COR-L47 (cell line): ENCODE measurements at regions not wholly inside any gene's neighbourhood (a gene's known extent, or its start where the extent isn't known, plus 50 kb on each side); places are given as distances from the start of the nearest gene placed in this dataset.
A peak's percentile ranks its signal among the peaks of the same experiment; 100 is the strongest.
"Not testable (repeated sequence)": the region's sequence is repeated elsewhere in the genome, so short reads cannot be mapped to it uniquely, and the experiment has no call there.

ENCODE experiments used
- DNase-seq: peaks from one replicate; lab custom pipeline; 2025; lab: John Stamatoyannopoulos, UW

- peak; percentile 4 for DNase-seq
These were observed 120.2 kb upstream of the TMEM229A start for GRCh38 chr7:124152859-124153692.

GRCh38 chr7:124137664-124138063, 104.8 kb upstream of the TMEM229A start:
- no peak for DNase-seq

DNA sequence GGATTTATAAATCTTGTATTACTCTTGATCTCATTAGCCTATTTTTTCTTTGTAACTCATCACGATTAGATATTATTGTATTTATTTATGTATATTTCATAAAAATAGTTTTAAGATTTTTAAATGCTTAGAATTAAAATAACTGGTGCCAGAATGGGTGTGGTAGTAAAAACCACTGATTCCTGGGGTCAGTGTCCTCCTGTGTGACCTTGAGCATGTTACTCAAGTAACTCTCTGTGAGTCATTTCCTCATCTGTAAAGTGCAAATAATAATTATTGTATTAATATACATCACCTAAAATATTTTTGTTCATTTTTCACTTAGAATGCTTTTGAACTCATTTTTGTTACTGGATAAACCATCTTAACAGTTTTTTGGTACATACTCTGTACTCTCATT, 91.3 kb upstream of the TMEM229A start:
- DNase-seq: no peak

DNA sequence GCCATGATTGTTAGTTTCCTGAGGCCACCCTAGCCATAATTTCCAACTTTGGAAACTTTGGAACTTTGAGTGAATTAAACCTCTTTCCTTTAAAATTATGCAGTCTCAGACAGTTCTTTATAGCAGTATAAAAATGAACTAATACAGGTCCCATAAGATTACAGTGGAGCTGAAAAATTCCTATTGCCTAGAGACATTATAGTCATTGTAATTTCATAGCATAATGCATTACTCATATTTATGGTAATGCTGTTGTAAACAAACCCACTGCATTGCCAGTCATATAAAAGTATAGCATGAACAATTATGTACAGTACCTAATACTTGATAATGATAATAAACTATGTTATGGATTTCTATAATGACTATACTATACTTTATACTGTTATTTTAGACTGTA, 88.0 kb upstream of the TMEM229A start:
- DNase-seq: no peak

DNA sequence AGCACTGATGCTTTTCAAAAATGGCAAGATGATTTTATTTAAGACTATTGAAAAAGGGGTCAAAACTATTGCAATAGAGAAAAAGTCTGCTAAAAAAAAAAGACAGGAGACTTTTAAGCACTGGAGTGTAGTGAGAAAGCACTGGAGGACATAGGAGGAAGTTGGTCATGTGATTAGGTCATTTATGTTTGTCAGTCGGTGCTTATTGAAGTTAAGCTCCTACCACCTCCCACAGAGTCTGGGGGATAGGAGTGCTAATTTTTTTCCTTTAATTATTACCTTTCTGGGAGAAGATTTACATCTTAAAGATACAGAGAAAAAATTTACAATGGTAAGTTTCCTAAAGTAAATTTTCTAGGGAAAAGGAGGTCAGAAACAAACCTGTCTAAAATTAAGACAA, 80.2 kb upstream of the TMEM229A start:
- DNase-seq: no peak

DNA sequence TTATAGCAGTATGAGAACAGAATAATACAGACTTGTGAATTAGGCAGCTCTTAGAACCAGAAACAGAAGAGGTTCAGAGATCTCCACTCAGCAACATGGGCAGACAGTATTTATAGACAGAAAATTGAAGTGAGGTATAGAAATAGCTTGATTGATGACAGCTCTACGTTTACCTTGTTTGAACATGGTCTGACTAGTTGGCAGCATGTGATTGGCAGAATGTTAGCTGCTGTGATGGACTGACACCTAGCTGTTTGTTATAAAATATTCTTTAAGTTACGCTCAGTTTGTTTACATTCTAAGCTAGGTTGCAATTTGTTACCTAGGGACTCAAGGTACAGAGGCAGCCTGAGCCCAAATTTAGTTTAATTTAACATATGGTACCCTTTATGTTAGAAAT, 73.7 kb upstream of the TMEM229A start:
- DNase-seq: no peak

DNA sequence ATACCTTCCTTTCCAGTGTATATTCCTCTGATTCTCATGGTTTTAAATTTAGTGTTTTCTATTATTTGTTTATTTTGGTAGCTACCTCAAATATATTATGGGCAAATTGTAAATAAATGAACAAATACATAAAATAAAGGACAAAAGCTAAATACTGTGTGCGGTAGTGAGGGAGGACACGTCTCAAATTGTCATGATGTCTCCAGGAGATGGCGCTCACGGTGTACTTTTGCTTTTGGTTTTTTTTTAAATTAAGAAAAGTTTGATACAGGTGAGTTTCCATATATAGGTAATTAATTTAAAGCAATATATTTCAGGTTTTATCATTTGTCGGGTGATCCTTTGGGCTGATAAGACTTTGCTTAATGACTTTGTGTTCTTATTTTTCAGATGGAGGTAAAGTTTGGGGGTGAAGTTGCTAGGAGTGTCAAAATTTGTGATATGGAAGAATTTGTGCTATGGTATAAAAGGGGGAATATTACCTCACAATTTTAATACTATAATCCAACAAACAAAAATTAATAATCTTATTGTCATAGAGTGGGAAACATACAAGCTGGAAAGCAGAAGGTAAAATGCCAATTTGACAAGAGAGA, 68.4 kb upstream of the TMEM229A start:
- peak; percentile 3 for DNase-seq

GRCh38 chr7:124100190-124100589, 67.3 kb upstream of the TMEM229A start:
- no peak for DNase-seq

DNA sequence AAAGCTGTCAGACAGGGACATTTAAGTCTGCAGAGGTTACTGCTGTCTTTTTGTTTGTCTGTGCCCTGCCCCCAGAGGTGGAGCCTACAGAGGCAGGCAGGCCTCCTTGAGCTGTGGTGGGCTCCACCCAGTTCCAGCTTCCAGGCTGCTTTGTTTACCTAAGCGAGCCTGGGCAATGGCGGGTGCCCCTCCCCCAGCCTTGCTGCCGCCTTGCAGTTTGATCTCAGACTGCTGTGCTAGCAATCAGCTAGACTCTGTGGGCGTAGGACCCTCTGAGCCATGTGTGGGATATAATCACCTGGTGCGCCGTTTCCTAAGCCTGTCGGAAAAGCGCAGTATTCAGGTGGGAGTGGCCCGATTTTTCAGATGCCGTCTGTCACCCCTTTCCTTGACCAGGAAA, 66.7 kb upstream of the TMEM229A start:
- DNase-seq: not testable (repeated sequence)

- DNase-seq: no peak
These were observed 56.8 kb upstream of the TMEM229A start for GRCh38 chr7:124089621-124090020.

GRCh38 chr7:124088590-124088989, 55.7 kb upstream of the TMEM229A start:
- no peak for DNase-seq

DNA sequence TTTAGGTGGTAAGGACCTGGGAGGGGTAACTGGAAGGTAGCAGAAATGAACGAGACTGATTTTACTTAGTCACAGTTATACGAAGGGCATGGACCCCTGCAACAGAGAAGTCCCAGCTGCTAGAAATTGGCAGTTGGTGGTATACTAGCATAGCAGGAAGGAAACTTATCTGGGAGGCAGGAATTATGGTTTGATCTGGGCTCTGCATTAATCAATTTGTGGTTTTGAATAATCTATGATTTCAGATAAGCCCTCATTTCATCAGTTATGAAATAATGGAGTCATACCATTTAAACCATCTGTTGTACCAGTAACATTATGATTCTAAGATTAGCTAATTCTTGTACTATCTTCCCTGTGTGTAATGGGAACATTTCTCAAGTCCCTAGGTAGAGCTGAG, 54.0 kb upstream of the TMEM229A start:
- no peak for DNase-seq

GRCh38 chr7:124085179-124085578, 52.3 kb upstream of the TMEM229A start:
- peak; percentile 91 for DNase-seq

- DNase-seq: no peak
These were observed 51.2 kb upstream of the TMEM229A start for GRCh38 chr7:124084024-124084423.
